Heart right ventricle (tissue), 16 donors: ENCODE measurements at regions not wholly inside any gene's neighbourhood (a gene's known extent, or its start where the extent isn't known, plus 50 kb on each side); places are given as distances from the start of the nearest gene placed in this dataset.
"Not testable (repeated sequence)": the region's sequence is repeated elsewhere in the genome, so short reads cannot be mapped to it uniquely, and the experiment has no call there.

Source experiments
- ATAC-seq, 8 donors: fragments of 200-7000 bp; cut with Tn5 transposase; one replicate each; pipeline ENCODE4 v1.9.1; 2020; ENCODE audit warnings: mild to moderate bottlenecking in 8 of 8, moderate library complexity in 8 of 8, moderate number of reproducible peaks in 1 of 8
- DNase-seq, 2 donors: peaks; one replicate each; pipeline ENCODE4 v3.0.0-alpha.2; 2020
- H3K27ac ChIP-seq, 10 donors: fragments of 200-600 bp; sonication (generic) in 2 of 10; one replicate each; pipeline versions ENCODE4 v1.5.0 to v1.8.0; 2020 to 2022; ENCODE audit warnings: mild to moderate bottlenecking in 3 of 10
- H3K27me3 ChIP-seq, 7 donors: fragments of 200-600 bp; one replicate each; pipeline ENCODE4 v1.8.0; 2021 to 2022; ENCODE audit warnings: mild to moderate bottlenecking in 2 of 7
- H3K36me3 ChIP-seq, 9 donors: fragments of 200-600 bp; sonication (generic) in 1 of 9; one replicate each; pipeline versions ENCODE4 v1.5.0 to v1.8.0; 2020 to 2022; ENCODE audit warnings: mild to moderate bottlenecking in 2 of 9
- H3K4me1 ChIP-seq, 9 donors: fragments of 200-600 bp; sonication (generic) in 1 of 9; one replicate each; pipeline versions ENCODE4 v1.5.0 to v1.8.0; 2020 to 2022; ENCODE audit warnings: mild to moderate bottlenecking in 4 of 9
- H3K4me3 ChIP-seq, 10 donors: fragments of 200-600 bp; sonication (generic) in 2 of 10; one replicate each; pipeline versions ENCODE4 v1.5.0 to v1.8.0; 2020 to 2022; ENCODE audit warnings: mild to moderate bottlenecking in 7 of 10, moderate library complexity in 2 of 10
- H3K9me3 ChIP-seq, 11 donors: fragments of 200-600 bp in 10 of 11; sonication (generic) in 2 of 11; one replicate each; pipeline versions ENCODE4 v1.5.0 to v1.8.0; 2013 to 2022; ENCODE audit warnings: mild to moderate bottlenecking in 2 of 11, control low read depth in 1 of 11, moderate library complexity in 1 of 11
- CTCF ChIP-seq, 9 donors: fragments of 200-600 bp; sonication (generic) in 2 of 9; IDR thresholded peaks; one replicate each; pipeline versions ENCODE4 v1.5.0 to v1.8.0; 2021 to 2022; ENCODE audit warnings: antibody characterized with exemption in 9 of 9, mild to moderate bottlenecking in 5 of 9, moderate library complexity in 1 of 9
- WGBS, 2 donors: extraction: QIAGEN DNeasy Blood & Tissue Kit; methylation state at CpG; one replicate each; pipeline ENCODE4 v1.1.7; 2013; ENCODE audit warnings: inconsistent platforms in 1 of 2; 5-methylcytosine and 5-hydroxymethylcytosine counted together
- intact Hi-C, 10 donors: fragments of 100-400 bp; cut with DNase I; formaldehyde crosslinking; loops; one replicate each; pipeline versions ENCODE4 v1.11.1 to v1.14.2; 2022
- donor health status: Arrhythmogenic right ventricular cardiomyopathy.
- donor health status: ischemic (EF 13 %, LVEDD 7.1; RV severe dilation, severe dysfunction).
- donor health status: healthy with polysubstance abuse.
- donor health status: DM: no; HTN: yes; CAD: no.
- donor health status: DM: no; HTN: no; CAD: no.
- donor health status: ischemic (EF 25% LVEDD 6.9; RV normal size, moderate dysfunction).
- donor health status: ischemic (EF 25% LVEDD 5.7; RV mildly dilated, moderate dysfunction).
- donor health status: healthy.
- donor health status: DM: yes; HTN: yes; CAD: no.
- donor health status: Ischemic cardiomyopathy.
- donor health status: ischemic (EF 35%, LVEDD 5.7; RV mildly dilated, moderate dysfunction).
- donor health status: nonischemic (EF 11% LVEDD 7.7; RV severe dilation, severe dysfunction).
- donor health status: DM: yes; HTN: yes; CAD: no.
- donor health status: PGD.
- donor health status: ischemic (EF 29% LVEDD 5.4; RV normal size, mild dysfunction).
- donor health status: nonischemic (EF 23%, LVEDD 6.1; RV moderate dilation, normal function).

DNA sequence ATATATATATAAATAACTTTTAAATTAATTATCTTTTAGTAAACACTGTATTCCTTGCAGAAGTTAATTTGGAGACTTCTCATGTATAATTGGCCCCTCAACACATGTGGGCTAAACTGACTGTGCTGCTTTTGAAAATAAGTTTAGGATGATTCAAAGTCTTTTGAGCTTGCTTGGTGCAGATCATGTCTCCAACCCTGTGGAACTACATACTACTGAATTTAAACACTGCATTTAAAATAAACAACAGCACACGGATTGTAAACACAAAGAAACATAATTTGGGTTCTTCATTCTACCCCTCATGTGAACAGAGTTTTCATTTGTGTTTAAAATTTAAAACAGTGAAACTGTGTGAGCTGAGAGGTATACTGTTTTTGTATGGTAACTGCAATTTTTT, 167.7 kb downstream of the DDX1 start:
- intact Hi-C loops, result no loop called here
- TF ChIP-seq CTCF (IDR thresholded peaks at IDR 0.05), result no peak
- no peaks in the 10 kb centered on the region for H3K27me3 ChIP-seq

GRCh38 chr2:15759791-15760190, 168.1 kb downstream of the DDX1 start:
- H3K4me3 ChIP-seq, H3K36me3 ChIP-seq, H3K9me3 ChIP-seq, ATAC-seq, H3K27ac ChIP-seq, H3K27me3 ChIP-seq, DNase-seq: not testable (repeated sequence)
- intact Hi-C loops, result loop anchor here in 1 of 10 donors (5.0 kb wide), 1 partner anchor 448 kb away; no protein-coding TSS in a partner anchor
- H3K4me1 ChIP-seq, result peaks cover 0 to 14% (median 0%) of the 10 kb centered on the region in 9 donors
- WGBS, 2 donors, result 69 to 71% methylated on average over 4 of the region's 4 CpGs

More for the DNA sequence above, 167.7 kb downstream of the DDX1 start:
- Histone ChIP-seq H3K4me1 (peaks cover 0 to 16% (median 0%) of the 10 kb centered on the region in 9 donors), H3K9me3 (peaks cover 0 to 9% (median 0%) of the 10 kb centered on the region in 11 donors), H3K27ac (no peak overlapping the region), H3K4me3 (no peak overlapping the region), H3K36me3 (no peaks in the 10 kb centered on the region)
- WGBS, 2 donors, result 95 to 96% methylated on average over 1 of the region's 1 CpG
- DNase-seq (no peak), ATAC-seq (no peak)

- intact Hi-C loops, result loop anchor here in 1 of 10 donors (5.0 kb wide), 1 partner anchor 447 kb away; no protein-coding TSS in a partner anchor
- Histone ChIP-seq H3K4me3 (no peak overlapping the region), H3K4me1 (peaks cover 0 to 8% (median 0%) of the 10 kb centered on the region in 9 donors), H3K36me3 (no peaks in the 10 kb centered on the region), H3K27ac (no peak overlapping the region), H3K9me3 (peaks cover 0 to 6% (median 0%) of the 10 kb centered on the region in 11 donors), H3K27me3 (no peaks in the 10 kb centered on the region)
- DNase-seq (no peak), ATAC-seq (no peak)
- 65 to 71% methylated on average over 7 of the region's 7 CpGs for WGBS, 2 donors
- no peak for TF ChIP-seq CTCF (IDR thresholded peaks at IDR 0.05)
Measured at GRCh38 chr2:15760232-15760910, 168.7 kb downstream of the DDX1 start.

DNA sequence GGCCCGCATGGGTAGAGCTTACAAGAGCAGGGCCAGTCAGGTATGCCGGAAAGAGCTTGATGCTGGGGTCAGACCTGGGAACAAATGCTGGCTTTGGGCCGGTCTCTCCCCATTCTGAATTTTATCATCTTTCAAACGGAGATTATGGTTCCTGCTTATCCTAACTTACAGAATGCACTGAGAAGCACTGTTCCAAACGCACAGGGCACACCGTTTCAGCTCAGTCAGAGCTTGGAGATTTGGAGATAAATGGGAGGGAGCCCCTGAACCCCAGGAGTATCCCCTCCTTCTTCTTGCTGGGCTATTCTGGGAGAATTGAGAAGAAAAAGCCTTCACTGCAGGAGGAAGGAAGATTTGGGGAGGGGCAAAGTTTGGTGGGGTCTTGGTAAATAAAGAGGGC, 169.4 kb downstream of the DDX1 start:
- Histone ChIP-seq H3K4me1 (peaks cover 0 to 6% (median 0%) of the 10 kb centered on the region in 9 donors), H3K36me3 (no peaks in the 10 kb centered on the region), H3K27me3 (no peaks in the 10 kb centered on the region), H3K4me3 (no peak overlapping the region), H3K9me3 (no peaks in the 10 kb centered on the region), H3K27ac (no peak overlapping the region)
- no peak for TF ChIP-seq CTCF (IDR thresholded peaks at IDR 0.05)
- intact Hi-C loops, result loop anchor here in 1 of 10 donors (5.0 kb wide), 1 partner anchor 446 kb away; no protein-coding TSS in a partner anchor
- 69 to 71% methylated on average over 6 of the region's 6 CpGs for WGBS, 2 donors
- no peak for DNase-seq
- no peak for ATAC-seq

DNA sequence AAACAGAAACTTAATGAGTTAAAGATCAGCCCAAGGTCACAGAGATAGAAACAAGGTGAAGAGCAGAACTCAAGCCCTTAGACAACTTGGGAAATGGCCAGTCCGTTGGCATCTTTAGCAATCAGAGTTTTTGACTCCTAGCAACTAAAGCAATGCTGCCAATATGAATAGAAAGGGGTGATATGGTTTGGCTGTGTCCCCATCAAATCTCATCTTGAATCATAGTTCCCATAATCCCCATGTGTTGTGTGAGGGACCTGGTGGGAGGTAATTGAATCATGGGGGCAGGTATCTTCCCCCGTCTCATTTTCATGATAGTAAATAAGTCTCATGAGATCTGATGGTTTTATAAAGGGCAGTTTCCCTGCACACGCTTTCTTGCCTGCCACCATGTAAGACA, 170.2 kb downstream of the DDX1 start:
- no peak for ATAC-seq
- 66 to 82% methylated on average over 3 of the region's 3 CpGs for WGBS, 2 donors
- no peak for TF ChIP-seq CTCF (IDR thresholded peaks at IDR 0.05)
- intact Hi-C loops, result loop anchor here in 1 of 10 donors (5.0 kb wide), 1 partner anchor 445 kb away; no protein-coding TSS in a partner anchor
- Histone ChIP-seq H3K36me3 (no peaks in the 10 kb centered on the region), H3K27me3 (no peaks in the 10 kb centered on the region), H3K27ac (no peak overlapping the region), H3K4me3 (no peak overlapping the region), H3K4me1 (peaks cover 0 to 6% (median 0%) of the 10 kb centered on the region in 9 donors), H3K9me3 (no peaks in the 10 kb centered on the region)
- no peak for DNase-seq
